GM18519 (cell line): ENCODE measurements at regions not wholly inside any gene's neighbourhood (a gene's known extent, or its start where the extent isn't known, plus 50 kb on each side); places are given as distances from the start of the nearest gene placed in this dataset.

Experiments used
- ATAC-seq: cut with Tn5 transposase; IDR thresholded peaks from one replicate; pipeline ENCODE4 v1.9.1; 2021; ENCODE audit warnings: mild to moderate bottlenecking, moderate library complexity; ENCODE audit not compliant: unreplicated experiment, low FRiP score

DNA sequence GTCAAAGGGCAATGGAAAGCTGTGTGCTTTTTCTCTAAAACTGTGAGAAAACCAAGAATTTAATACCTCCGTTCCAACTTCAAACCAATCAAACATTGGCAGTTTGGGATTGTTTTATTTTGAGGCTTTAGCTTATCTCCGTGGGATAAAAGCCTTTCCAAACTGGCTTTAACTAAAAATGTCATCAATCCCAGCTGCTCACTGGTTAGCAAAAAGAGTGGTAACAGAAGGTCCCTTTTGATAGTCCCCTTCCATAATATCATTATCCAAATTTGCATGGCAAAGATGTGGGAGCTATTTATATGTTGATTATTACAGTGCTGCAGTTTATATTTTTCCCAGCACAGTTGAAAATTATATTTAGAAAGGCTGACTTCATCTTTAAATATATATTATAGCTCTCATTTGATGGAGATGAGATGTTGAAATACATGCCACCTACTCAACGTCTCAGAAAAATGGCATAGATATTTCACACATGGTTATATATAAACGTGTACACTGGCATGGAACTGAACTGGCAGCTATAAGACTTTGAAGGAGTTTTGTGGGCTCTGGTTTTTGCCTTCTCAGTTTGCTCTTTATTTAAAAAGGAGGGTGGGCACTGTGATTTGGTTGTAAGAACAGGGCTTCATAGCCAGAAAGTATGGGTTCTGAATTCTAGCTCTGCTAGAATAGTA is 707.1 kb upstream of the SLIT2 start:
- ATAC-seq = no peak

GRCh38 chr4:19540859-19541540 is 710.7 kb upstream of the SLIT2 start:
- no peak for ATAC-seq

- no peak for ATAC-seq
Measured at GRCh38 chr4:19539201-19539600, 712.5 kb upstream of the SLIT2 start.

DNA sequence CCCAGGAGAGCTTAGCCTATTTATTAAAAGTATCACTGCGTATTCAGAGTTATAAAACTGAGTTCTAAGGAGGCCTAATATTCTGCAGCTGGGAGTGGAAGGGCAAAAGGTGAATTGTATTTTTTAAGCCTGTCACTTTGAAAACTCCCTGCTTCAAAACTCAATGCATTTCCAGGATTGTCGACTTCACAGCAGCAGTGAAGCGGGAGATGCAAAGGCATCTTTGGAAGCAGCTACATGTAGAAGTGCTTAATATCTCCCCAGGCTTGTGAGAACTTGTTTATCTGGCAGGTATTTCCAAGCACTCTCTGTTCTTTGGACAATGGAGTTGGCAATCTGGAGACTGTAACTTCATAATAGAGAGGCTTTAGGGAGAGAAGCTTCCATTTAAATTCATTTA is 717.5 kb upstream of the SLIT2 start:
- no peak for ATAC-seq

- ATAC-seq = no peak
Measured at GRCh38 chr4:19531906-19532848, 719.5 kb upstream of the SLIT2 start.

DNA sequence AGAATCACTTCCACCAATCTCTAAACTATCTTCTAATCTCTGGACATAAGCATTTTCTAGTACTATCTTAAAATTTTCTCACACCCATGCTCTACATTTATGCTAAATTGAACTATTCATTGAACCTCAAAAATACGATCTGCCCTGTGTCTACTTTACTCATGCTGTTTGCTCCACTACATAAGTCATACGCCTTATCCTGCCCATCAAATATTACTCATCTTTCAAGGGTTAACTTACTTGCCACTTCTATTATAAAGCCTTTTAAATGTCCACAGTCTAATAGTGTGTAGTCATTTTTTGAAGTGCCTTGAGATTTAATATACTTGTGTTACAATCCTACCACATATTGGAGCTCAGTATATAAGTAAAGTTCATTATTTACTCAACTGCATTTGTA is 727.7 kb upstream of the SLIT2 start:
- ATAC-seq = no peak

DNA sequence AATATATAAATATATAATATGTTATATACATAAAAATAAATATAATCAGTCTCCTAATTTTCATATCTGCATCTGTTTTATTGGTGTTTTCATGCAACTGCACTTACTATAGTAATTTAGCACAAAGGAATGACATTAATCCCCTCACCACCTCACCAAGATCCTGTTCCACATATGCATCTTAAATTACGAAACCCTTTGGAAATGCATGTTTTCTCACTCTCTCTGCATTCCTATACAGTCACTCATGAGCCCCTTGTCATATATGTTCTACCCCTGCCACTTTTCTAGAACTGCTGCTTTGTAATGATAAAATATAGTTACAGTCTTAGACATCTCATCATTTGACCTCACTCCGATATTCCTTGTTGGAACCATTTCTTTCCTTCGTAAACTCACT is 728.7 kb upstream of the SLIT2 start:
- ATAC-seq = no peak

DNA sequence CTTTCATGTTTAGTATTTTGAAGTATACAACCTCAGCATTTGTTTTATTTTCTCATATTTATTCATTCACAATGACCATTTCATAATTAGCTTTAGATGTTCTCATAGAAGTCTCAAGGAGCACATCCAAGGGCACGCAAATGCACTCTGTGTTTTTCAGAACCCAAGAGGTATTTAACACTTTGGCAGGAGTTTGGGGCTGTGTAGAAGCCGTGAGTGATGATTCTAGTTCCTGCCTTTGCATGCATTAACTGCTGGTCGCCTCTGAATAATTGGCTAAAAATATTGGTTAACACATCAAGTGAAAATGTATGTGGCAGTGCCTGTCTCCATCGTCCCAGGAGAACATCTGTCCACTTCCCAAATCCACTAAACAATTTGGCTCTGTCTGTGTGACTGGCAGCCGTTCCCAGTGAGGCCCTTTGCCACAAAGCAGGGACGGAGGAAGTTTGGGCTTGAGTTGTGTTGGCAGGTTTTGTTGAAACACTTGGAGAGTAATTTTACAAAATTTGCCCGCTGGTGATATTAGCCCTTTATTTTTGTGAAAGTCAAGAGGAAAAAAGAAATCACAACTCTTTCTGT is 730.7 kb upstream of the SLIT2 start:
- ATAC-seq = no peak

DNA sequence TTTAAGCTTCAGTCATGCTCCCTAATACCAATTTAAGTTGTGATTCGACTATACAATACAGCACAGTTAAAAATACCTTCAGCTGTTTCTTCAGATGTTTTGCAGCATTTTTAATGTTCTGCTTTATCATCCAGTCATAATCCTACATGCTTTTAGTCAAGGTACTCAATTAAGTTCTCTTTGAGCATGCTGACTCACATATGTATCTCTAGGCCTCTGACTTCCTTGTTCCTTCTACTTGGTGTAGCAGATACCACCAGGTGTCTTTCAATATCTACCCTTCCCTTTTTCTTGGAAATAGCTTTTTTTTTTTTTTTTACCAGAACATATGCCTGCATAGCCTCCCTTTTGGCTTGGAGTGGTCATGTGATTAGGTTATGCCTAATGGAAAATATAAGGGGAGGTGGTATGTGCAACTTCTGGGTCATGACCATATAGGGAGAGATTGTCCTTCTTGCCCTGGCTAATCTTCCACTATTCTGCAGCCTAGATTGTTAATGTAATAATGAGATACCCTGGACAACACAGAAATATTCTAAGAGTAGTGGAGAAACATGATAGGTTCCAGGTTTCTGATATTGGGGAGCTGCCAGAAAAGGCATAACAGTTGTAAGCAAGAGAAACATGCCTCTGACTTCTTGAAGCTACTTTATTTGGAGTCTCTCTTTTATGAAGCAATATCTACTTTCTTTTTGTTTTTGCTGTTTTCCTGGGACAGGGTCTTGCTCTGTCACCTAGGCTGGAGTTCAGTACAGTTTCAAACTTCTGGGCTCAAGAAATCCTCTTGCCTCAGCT is 737.2 kb upstream of the SLIT2 start:
- ATAC-seq = no peak

GRCh38 chr4:19512086-19512485 is 739.6 kb upstream of the SLIT2 start:
- ATAC-seq = no peak

DNA sequence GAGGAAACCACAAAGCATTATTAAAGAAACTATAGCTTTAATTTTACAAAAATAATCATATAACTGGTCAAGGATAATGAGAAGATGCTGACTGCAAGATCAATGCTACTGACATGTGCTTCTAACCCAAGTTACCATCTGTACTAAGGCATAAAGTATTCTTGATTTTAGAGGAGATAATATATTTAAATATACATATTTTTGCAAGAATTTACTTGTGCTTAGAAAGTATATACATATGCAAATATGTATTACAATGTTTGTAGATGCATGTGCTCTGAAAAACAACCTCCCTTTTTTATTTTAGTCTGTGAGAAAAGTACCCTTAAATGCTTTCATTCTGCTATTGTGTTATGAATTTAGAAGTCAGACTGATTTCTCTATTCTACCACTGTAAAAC is 740.7 kb upstream of the SLIT2 start:
- no peak for ATAC-seq

GRCh38 chr4:19508442-19508841 is 743.3 kb upstream of the SLIT2 start:
- ATAC-seq = no peak

DNA sequence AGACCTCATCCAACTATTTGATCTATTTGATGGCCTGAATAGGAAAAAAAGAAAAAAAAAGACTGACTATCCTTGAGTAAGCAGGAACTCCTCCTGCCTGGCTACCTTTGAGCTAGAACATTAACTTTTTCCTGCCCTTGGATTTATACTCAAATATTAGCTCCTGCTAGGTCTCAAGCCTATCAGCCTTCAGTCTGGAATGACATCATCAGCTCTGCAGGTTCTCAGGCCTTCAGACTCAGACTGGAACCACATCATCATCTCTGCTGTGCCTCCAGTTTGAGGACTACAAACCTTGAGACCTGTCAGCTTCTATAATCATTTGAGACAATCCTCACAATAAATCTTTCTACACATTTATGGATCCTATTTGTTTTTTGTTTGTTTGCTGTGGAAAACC is 754.0 kb upstream of the SLIT2 start:
- no peak for ATAC-seq

DNA sequence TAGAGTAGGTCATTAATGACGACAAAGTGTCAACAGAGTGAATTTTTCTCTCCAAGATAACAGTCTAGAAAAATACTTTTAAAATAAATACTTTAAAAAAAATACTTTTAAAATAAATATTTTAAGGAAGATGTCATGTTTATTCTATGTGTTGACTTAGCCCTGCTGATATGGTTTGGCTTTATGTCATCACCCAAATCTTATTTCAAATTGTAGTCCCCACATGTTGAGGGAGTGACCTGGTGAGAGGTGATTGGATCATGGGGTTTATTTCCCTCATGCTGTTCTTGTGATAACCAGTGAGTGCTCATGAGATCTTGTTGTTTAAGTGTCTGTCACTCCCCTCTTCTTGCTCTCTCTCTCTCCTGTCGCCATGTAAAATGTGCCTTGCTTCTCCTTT is 754.9 kb upstream of the SLIT2 start:
- no peak for ATAC-seq

GRCh38 chr4:19494961-19495360 is 756.7 kb upstream of the SLIT2 start:
- ATAC-seq = no peak

GRCh38 chr4:19492606-19493005 is 759.1 kb upstream of the SLIT2 start:
- ATAC-seq = no peak

DNA sequence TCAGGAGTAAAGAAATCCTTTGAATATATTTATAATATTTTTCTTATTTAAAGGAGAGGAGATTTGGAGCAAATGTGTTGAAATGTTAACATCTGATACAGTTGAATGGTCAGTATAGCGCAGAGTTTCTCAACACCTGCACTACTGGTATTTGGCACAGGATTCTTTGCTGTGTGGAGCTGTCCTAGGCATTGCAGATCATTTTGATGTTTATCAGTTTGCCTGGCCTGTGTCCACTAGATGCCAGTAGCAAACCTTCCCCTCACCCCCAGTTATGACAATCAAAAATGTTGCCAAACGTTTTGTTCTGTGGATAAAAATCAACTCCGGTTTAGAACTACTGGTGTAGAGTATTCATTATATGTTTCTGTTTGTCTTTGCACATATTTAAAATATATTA is 765.3 kb upstream of the SLIT2 start:
- ATAC-seq = no peak

DNA sequence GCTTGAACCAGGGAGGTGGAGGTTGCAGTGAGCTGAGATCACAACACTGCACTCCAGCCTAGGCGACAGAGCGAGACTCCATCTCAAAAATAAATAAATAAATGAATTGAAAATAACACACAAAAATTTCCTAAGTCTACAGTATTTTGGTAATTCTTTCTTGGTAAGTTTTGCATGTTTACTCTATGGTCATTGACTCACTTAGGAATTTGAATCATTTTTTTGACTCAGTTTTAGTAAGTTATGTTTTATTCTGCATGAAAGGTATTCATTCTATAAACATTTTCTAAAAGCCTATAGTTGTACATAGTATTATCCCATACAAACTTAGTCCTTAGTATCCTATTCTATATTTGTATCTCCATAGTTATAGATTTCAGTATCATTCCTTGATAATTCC is 772.9 kb upstream of the SLIT2 start:
- no peak for ATAC-seq

DNA sequence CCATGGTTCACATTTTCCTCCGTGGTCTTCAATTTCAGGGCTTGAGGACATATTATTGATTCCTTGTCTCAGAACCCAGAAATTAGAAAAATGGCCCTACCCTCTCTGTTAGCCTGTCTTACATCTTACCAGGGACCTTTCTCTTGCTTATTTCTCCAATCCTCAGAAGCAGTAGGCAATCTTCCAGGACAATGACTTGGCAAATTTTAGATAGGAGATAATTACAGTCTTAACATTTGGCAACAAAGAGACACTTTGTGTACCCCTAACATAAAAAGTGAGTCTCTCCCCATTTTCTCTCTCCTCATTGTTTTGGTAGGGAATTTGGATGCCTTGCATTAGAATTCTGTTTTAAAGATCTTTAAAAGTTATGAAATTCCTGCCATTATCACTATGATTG is 778.1 kb upstream of the SLIT2 start:
- no peak for ATAC-seq

DNA sequence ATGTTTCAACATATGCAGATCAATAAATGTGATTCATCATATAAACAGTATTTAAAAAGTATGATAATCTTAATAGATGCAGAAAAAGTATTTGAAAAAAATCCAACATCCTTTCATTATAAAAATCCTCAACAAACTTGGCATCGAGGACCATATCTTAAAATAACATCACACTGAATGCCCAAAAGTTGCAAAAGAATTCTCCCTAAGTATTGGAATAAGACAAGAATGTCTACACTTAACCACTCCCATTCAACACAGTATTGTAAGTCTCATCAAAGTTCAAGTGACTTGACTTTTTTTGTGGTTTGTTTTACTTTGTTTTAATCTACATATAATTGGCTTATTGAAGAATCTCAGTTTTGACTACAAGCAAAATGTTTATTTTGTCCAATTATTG is 779.0 kb upstream of the SLIT2 start:
- ATAC-seq = no peak
